Neural cell (in vitro differentiated cells): ENCODE measurements at regions not wholly inside any gene's neighbourhood (a gene's known extent, or its start where the extent isn't known, plus 50 kb on each side); places are given as distances from the start of the nearest gene placed in this dataset.

Experiments used
- H2AFZ ChIP-seq: fragments of 200-600, 300-800 bp; sonication (generic), shearing (Covaris generic); 2 replicates; pipeline ENCODE4 v1.6.0; 2014; ENCODE audit warnings: low read depth, mild to moderate bottlenecking, antibody characterized with exemption, low read length, moderate library complexity
- H3F3A ChIP-seq: fragments of 200-600 bp; shearing (Covaris generic); 2 replicates; pipeline ENCODE4 v1.6.1; 2016; ENCODE audit warnings: mild to moderate bottlenecking, moderate library complexity, mixed read lengths, antibody characterized with exemption, low read length; ENCODE audit not compliant: insufficient read depth, poor library complexity, severe bottlenecking
- H3K27ac ChIP-seq: fragments of 200-600, 300-800 bp; sonication (generic), shearing (Covaris generic); 2 replicates; pipeline ENCODE4 v1.5.1; 2014; ENCODE audit warnings: mild to moderate bottlenecking, low read length, moderate library complexity
- H3K27me3 ChIP-seq: fragments of 300-800, 200-600 bp; sonication (generic), shearing (Covaris generic); 2 replicates; pipeline ENCODE4 v1.6.0; 2014; ENCODE audit warnings: mild to moderate bottlenecking, low read depth, low read length, moderate library complexity; ENCODE audit not compliant: insufficient read depth
- H3K36me3 ChIP-seq: fragments of 300-800, 200-600 bp; sonication (generic), shearing (Covaris generic); 2 replicates; pipeline ENCODE4 v1.5.1; 2014; ENCODE audit warnings: mild to moderate bottlenecking, antibody characterized with exemption, low read length, moderate library complexity; ENCODE audit not compliant: insufficient read depth
- H3K4me2 ChIP-seq: fragments of 300-800, 200-600 bp; sonication (generic), shearing (Covaris generic); 2 replicates; pipeline ENCODE4 v1.6.0; 2014; ENCODE audit warnings: mild to moderate bottlenecking, low read length
- H3K4me3 ChIP-seq: fragments of 300-800, 200-600 bp; sonication (generic), shearing (Covaris generic); 2 replicates; pipeline ENCODE4 v1.5.1; 2014; ENCODE audit warnings: mild to moderate bottlenecking, low read length, moderate library complexity
- H3K79me2 ChIP-seq: fragments of 200-600 bp; shearing (Covaris generic); replicated peaks from 2 replicates; pipeline ENCODE4 v1.6.0; 2014; ENCODE audit warnings: mild to moderate bottlenecking, low read length, moderate library complexity; ENCODE audit not compliant: insufficient read depth
- H3K9ac ChIP-seq: fragments of 300-800, 200-600 bp; sonication (generic), shearing (Covaris generic); 2 replicates; pipeline ENCODE4 v1.6.1; 2016; ENCODE audit warnings: mild to moderate bottlenecking, low read length, mixed read lengths
- H3K9me2 ChIP-seq: fragments of 200-600 bp; shearing (Covaris generic); 2 replicates; pipeline ENCODE4 v1.6.1; 2016; ENCODE audit warnings: mild to moderate bottlenecking, low read length, mixed read lengths; ENCODE audit not compliant: insufficient read depth
- H3K9me3 ChIP-seq: fragments of 200-600, 300-800 bp; sonication (generic), shearing (Covaris generic); 2 replicates; pipeline ENCODE4 v1.6.1; 2016; ENCODE audit warnings: mild to moderate bottlenecking, mixed run types, low read length, moderate library complexity, mixed read lengths
- H4K20me1 ChIP-seq: fragments of 200-600 bp; shearing (Covaris generic); 2 replicates; pipeline ENCODE4 v1.6.1; 2016; ENCODE audit warnings: mild to moderate bottlenecking, mixed run types; ENCODE audit not compliant: insufficient read depth
- CTCF ChIP-seq: fragments of 450-650 bp; IDR thresholded peaks from 2 replicates; pipeline ENCODE4 v1.5.1; 2014; ENCODE audit warnings: antibody characterized with exemption, mild to moderate bottlenecking, moderate library complexity; ENCODE audit not compliant: poor library complexity, severe bottlenecking
- EP300 ChIP-seq: fragments of 450-650 bp; conservative IDR thresholded peaks from 2 replicates; pipeline ENCODE4 v1.6.1; 2014; ENCODE audit warnings: antibody characterized with exemption, mild to moderate bottlenecking, moderate library complexity; ENCODE audit not compliant: poor library complexity, severe bottlenecking
- EZH2 ChIP-seq: fragments of 200-600, 300-800 bp; shearing (Covaris generic), sonication (generic); IDR thresholded peaks from 2 replicates; pipeline ENCODE4 v1.6.1; 2014; ENCODE audit warnings: antibody characterized with exemption, low read length, borderline replicate concordance, mild to moderate bottlenecking; ENCODE audit not compliant: insufficient read depth, poor library complexity, severe bottlenecking
- RAD21 ChIP-seq: fragments of 450-650 bp; conservative IDR thresholded peaks from 2 replicates; pipeline ENCODE4 v1.6.1; 2014; ENCODE audit warnings: antibody characterized with exemption, mild to moderate bottlenecking, moderate library complexity
- REST ChIP-seq: IDR thresholded peaks from 2 replicates; pipeline ENCODE4 v1.6.1; 2012; ENCODE audit warnings: borderline replicate concordance
- SMC3 ChIP-seq: fragments of 450-650 bp; conservative IDR thresholded peaks from 2 replicates; pipeline ENCODE4 v1.6.1; 2014; ENCODE audit warnings: antibody characterized with exemption, mild to moderate bottlenecking, moderate library complexity; ENCODE audit not compliant: poor library complexity
- TAF1 ChIP-seq: IDR thresholded peaks from 2 replicates; pipeline ENCODE4 v1.6.1; 2012; ENCODE audit warnings: low read depth

GRCh38 chr16:73956587-73957494, 339.8 kb upstream of the PSMD7 start:
- no peaks in the 10 kb centered on the region for H3F3A ChIP-seq
- peak overlapping the region; percentile 57 for H3K9ac ChIP-seq
- H3K4me2 ChIP-seq = peak overlapping the region; percentile 17
- no peaks in the 10 kb centered on the region for H3K9me2 ChIP-seq
- TF ChIP-seq TAF1 (no peak), RAD21 (peak; percentile 90), CTCF (peak; percentile 90), REST (no peak), EP300 (no peak), SMC3 (peak; percentile 88)
- H3K79me2 ChIP-seq = peaks cover 4% of the 10 kb centered on the region
- no peak overlapping the region for H2AFZ ChIP-seq
- H3K9me3 ChIP-seq = no peaks in the 10 kb centered on the region
- peak overlapping the region; percentile 88 for H3K27ac ChIP-seq
- peak overlapping the region; percentile 6 for H3K4me3 ChIP-seq
- no peaks in the 10 kb centered on the region for H3K36me3 ChIP-seq
- H4K20me1 ChIP-seq = no peaks in the 10 kb centered on the region
- H3K27me3 ChIP-seq = no peaks in the 10 kb centered on the region

- Histone ChIP-seq H3K27ac (peak overlapping the region; percentile 88), H3K4me2 (peak overlapping the region; percentile 17), H3K9me2 (no peaks in the 10 kb centered on the region), H4K20me1 (no peaks in the 10 kb centered on the region), H2AFZ (peak overlapping the region; percentile 49), H3K9me3 (no peaks in the 10 kb centered on the region), H3K27me3 (no peaks in the 10 kb centered on the region), H3K36me3 (no peaks in the 10 kb centered on the region), H3F3A (no peaks in the 10 kb centered on the region), H3K79me2 (peaks cover 4% of the 10 kb centered on the region), H3K4me3 (peak overlapping the region; percentile 6), H3K9ac (peak overlapping the region; percentile 57)
- no peak for TF ChIP-seq EP300
- TF ChIP-seq EZH2 = no peak
- no peak for TF ChIP-seq RAD21
These were observed 340.9 kb upstream of the PSMD7 start for GRCh38 chr16:73955702-73956101.

- Histone ChIP-seq H3K9ac (peak overlapping the region; percentile 57), H3K4me3 (no peak overlapping the region), H3F3A (no peaks in the 10 kb centered on the region), H3K36me3 (no peaks in the 10 kb centered on the region), H3K27ac (peak overlapping the region; percentile 88), H3K27me3 (no peaks in the 10 kb centered on the region), H4K20me1 (no peaks in the 10 kb centered on the region), H3K4me2 (peak overlapping the region; percentile 17), H3K9me3 (no peaks in the 10 kb centered on the region), H2AFZ (peak overlapping the region; percentile 49), H3K9me2 (no peaks in the 10 kb centered on the region), H3K79me2 (peaks cover 4% of the 10 kb centered on the region)
- no peak for TF ChIP-seq EZH2
These were observed 341.4 kb upstream of the PSMD7 start for GRCh38 chr16:73955255-73955654.
